ENCODE measurements at regions not wholly inside any gene's neighbourhood (a gene's known extent, or its start where the extent isn't known, plus 50 kb on each side); places are given as distances from the start of the nearest gene placed in this dataset.

DNA sequence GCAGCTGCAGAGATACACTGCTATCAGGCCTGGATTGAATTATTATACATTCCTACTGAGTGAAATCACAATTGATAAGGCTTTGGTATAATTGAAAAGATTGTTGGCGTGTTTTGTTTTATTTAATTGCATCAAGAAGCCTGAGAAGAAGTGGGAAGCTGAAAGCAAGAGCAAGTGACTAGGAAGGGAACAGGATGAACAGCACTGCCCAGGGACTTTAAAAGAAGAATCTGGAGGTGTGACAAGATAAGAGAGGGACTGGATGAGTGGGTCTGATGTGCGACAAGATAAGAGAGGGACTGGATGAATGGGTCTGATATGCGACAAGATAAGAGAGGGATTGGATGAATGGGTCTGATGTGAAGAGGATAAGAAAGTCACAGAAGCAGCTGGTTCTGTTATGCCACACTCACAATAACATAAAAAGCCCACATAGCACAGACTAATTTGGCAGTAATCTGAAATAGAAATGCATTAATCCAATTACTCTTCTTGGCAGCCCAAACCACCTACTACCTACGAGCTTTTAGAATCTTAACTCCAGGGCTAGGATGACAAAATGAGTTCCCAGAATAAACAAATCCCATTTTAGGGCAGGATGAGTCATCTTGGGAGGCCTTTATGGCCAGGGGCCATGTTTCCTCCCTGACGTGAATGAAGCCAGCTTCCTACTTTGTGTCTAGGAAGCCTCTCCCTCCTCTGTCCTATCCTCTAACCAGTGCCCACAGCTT is 129.7 kb downstream of the DUSP10 start:
- no peak for TF ChIP-seq POLR2A (IDR thresholded peaks at IDR 0.05)
- TF ChIP-seq, protein P1, sequence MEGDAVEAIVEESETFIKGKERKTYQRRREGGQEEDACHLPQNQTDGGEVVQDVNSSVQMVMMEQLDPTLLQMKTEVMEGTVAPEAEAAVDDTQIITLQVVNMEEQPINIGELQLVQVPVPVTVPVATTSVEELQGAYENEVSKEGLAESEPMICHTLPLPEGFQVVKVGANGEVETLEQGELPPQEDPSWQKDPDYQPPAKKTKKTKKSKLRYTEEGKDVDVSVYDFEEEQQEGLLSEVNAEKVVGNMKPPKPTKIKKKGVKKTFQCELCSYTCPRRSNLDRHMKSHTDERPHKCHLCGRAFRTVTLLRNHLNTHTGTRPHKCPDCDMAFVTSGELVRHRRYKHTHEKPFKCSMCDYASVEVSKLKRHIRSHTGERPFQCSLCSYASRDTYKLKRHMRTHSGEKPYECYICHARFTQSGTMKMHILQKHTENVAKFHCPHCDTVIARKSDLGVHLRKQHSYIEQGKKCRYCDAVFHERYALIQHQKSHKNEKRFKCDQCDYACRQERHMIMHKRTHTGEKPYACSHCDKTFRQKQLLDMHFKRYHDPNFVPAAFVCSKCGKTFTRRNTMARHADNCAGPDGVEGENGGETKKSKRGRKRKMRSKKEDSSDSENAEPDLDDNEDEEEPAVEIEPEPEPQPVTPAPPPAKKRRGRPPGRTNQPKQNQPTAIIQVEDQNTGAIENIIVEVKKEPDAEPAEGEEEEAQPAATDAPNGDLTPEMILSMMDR (IDR thresholded peaks at IDR 0.05) = no peak

All from Peyer's patch (tissue), 4 donors.